GM21367 (cell line): ENCODE measurements at regions not wholly inside any gene's neighbourhood (a gene's known extent, or its start where the extent isn't known, plus 50 kb on each side); places are given as distances from the start of the nearest gene placed in this dataset.
"Not testable (repeated sequence)": the region's sequence is repeated elsewhere in the genome, so short reads cannot be mapped to it uniquely, and the experiment has no call there.

ENCODE experiments used
- ATAC-seq: cut with Tn5 transposase; IDR thresholded peaks from one replicate; pipeline ENCODE4 v1.9.1; 2021; ENCODE audit not compliant: unreplicated experiment

- not testable (repeated sequence) for ATAC-seq
These were observed 51.7 kb upstream of the ZFHX3 start for GRCh38 chr16:73099601-73100000.
